GM18511 (cell line): ENCODE measurements at regions not wholly inside any gene's neighbourhood (a gene's known extent, or its start where the extent isn't known, plus 50 kb on each side); places are given as distances from the start of the nearest gene placed in this dataset.

ENCODE experiments used
- ATAC-seq: cut with Tn5 transposase; IDR thresholded peaks from one replicate; pipeline ENCODE4 v1.9.1; 2021; ENCODE audit warnings: mild to moderate bottlenecking, moderate library complexity; ENCODE audit not compliant: unreplicated experiment

DNA sequence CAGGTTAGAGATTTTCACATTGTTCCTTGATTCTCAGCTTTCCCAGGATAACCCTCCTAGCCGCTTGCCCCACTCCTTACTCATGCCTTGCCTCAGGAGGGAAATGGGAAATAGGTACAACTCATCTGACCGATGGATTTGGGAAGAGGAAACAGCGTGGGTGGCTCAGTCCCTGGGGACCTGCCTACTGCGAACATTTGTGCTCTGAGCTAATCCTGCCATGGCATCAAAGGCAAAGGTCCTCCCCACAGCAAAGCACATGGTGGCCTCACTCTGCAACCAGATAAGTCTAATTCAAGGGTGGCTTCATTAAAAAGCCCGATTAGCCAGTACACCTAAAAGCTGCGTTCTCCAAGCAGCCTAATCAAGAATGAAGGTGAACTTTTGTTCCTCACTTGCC is 82.4 kb upstream of the ADRA1B start:
- ATAC-seq, result no peak

GRCh38 chr5:159835548-159835947 is 80.7 kb upstream of the ADRA1B start:
- ATAC-seq, result no peak

DNA sequence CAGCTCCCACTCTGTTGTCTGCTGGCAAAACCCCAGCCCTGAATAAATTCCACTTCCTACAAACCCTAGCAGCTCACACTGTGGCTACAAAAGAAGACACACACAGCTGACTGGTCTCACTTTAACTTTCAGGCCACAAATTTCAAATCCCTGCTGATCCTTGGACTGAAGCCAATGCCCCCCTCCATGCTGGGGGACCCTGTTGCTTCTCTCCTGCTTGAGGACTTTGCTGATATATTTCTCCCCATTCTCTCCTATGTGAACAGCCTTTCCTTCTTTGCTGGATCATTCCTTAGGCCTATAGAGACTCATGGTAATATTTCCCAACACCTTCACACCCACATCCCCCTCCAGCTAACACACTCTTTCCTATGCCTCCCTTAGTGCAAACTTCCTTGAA is 79.6 kb upstream of the ADRA1B start:
- no peak for ATAC-seq

GRCh38 chr5:159837860-159838259 is 78.4 kb upstream of the ADRA1B start:
- no peak for ATAC-seq

- no peak for ATAC-seq
These were observed 77.6 kb upstream of the ADRA1B start for GRCh38 chr5:159838551-159839222.

GRCh38 chr5:159844267-159845121 is 71.8 kb upstream of the ADRA1B start:
- no peak for ATAC-seq

DNA sequence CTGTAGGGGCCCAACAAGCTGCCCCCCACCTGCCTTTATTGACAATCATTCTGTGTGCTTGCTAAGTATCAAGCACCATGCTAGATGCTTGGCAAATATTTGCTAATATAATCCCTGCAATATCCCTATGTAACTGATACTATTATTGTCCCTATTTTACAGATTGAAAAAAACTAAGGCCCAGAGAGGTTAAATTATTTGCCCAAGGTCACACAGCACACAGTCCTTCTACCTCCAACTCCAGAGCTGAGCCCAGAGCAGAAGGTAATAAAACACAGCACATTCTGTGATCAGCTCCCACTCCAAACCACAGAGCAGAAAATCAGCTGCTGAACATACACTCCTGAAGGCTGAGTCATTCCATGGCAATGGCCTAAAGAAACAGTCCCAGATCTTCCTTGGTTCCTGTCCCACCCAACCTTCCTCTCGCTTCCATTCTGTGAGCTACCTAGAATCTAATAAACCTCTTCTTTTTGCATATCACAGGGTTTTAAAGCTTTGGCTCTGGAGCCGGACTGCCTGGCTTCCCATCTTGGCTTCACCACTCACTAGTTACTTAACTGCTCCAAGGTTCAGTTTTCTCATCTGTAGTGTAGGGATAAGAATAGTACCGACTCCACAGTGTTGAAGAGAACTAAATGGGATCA is 66.7 kb upstream of the ADRA1B start:
- ATAC-seq, result no peak

GRCh38 chr5:159850160-159850559 is 66.1 kb upstream of the ADRA1B start:
- ATAC-seq, result no peak

GRCh38 chr5:159851053-159851452 is 65.2 kb upstream of the ADRA1B start:
- ATAC-seq, result no peak

GRCh38 chr5:159854916-159855315 is 61.4 kb upstream of the ADRA1B start:
- ATAC-seq, result no peak

- ATAC-seq, result no peak
These were observed 60.6 kb upstream of the ADRA1B start for GRCh38 chr5:159855476-159856191.

GRCh38 chr5:159858871-159859270 is 57.4 kb upstream of the ADRA1B start:
- ATAC-seq, result no peak

- ATAC-seq, result no peak
These were observed 55.2 kb upstream of the ADRA1B start for GRCh38 chr5:159861086-159861485.

DNA sequence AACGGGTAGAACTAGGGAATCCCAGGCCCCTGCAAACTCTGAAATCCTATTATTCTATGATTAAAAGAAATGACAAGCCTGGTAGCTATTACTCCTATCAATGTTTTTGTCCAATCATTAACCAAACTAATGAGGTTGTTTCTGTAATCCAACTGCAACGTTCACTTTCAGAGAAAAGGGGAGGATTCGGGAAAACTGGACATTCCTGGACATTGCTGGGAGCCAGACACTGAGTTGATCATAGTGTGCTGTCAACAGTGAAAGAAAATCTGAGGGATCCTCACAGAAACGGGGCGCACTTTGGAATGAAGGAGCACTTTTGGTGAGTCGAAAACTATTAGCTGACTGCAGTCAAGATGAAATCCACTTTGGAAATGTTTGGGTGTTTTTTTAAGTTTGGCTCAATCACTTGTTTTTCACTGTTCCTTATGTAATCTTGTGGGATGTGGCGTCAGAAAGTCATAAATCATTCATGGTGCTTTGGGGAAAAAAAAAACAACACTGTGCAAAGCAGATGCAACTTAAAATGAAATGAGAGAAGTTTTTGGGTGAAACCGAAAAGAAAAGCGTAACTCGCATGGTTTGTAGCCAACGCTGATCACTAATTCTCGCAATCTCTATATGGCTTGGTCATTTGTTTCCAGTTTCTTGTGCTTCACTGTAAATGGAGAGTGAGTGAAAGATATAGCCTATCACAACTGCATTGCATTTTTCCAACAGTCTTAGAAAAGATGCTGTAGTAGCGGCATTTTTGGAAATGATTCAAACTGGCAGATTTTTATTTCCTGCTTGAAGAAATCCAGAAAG is 51.2 kb upstream of the ADRA1B start:
- peak; percentile 82 for ATAC-seq

GRCh38 chr5:159866093-159866492 is 50.2 kb upstream of the ADRA1B start:
- ATAC-seq, result no peak
